H9 (cell line): ENCODE measurements at regions not wholly inside any gene's neighbourhood (a gene's known extent, or its start where the extent isn't known, plus 50 kb on each side); places are given as distances from the start of the nearest gene placed in this dataset.

Experiments used
- DNase-seq: peaks from one replicate; pipeline ENCODE4 v3.0.0-alpha.2; 2017
- H2AFZ ChIP-seq: one replicate; pipeline ENCODE4 v1.6.1; 2013; ENCODE audit warnings: mild to moderate bottlenecking, low read length, control low read depth, moderate library complexity
- H2AK5ac ChIP-seq: 2 replicates; pipeline ENCODE4 v1.6.1; 2013; ENCODE audit warnings: low read length, control low read depth, mixed read lengths; ENCODE audit not compliant: insufficient read length
- H2BK120ac ChIP-seq: one replicate; pipeline ENCODE4 v1.6.1; 2013; ENCODE audit warnings: low read depth, mild to moderate bottlenecking, low read length, control low read depth, inconsistent platforms; ENCODE audit not compliant: poor library complexity, severe bottlenecking
- H2BK12ac ChIP-seq: 2 replicates; pipeline ENCODE4 v1.6.1; 2013; ENCODE audit warnings: low read length, control low read depth, mixed read lengths, low read depth; ENCODE audit not compliant: insufficient read length
- H2BK15ac ChIP-seq: 2 replicates; pipeline ENCODE4 v1.6.1; 2013; ENCODE audit warnings: low read depth, low read length, control low read depth
- H2BK20ac ChIP-seq: one replicate; pipeline ENCODE4 v1.6.1; 2013; ENCODE audit warnings: low read depth, mild to moderate bottlenecking, low read length, control low read depth, inconsistent platforms; ENCODE audit not compliant: poor library complexity, severe bottlenecking
- H2BK5ac ChIP-seq: 2 replicates; pipeline ENCODE4 v1.6.1; 2013; ENCODE audit warnings: low read length, control low read depth, mixed read lengths; ENCODE audit not compliant: insufficient read length
- H3K14ac ChIP-seq: 2 replicates; pipeline ENCODE4 v1.6.1; 2013; ENCODE audit warnings: low read length, control low read depth; ENCODE audit not compliant: insufficient read depth
- H3K18ac ChIP-seq: 2 replicates; pipeline ENCODE4 v1.6.1; 2013; ENCODE audit warnings: low read depth, mild to moderate bottlenecking, mixed read lengths, low read length, control low read depth; ENCODE audit not compliant: insufficient read length
- H3K23ac ChIP-seq: 2 replicates; pipeline ENCODE4 v1.6.1; 2013; ENCODE audit warnings: low read length, control low read depth, mixed read lengths, low read depth; ENCODE audit not compliant: insufficient read length
- H3K23me2 ChIP-seq: 2 replicates; pipeline ENCODE4 v1.6.1; 2013; ENCODE audit warnings: low read depth, mild to moderate bottlenecking, mixed read lengths, low read length, control low read depth; ENCODE audit not compliant: insufficient read length, poor library complexity, severe bottlenecking
- H3K27ac ChIP-seq: 2 replicates; pipeline ENCODE4 v1.5.1; 2013; ENCODE audit warnings: low read length, control low read depth, mixed read lengths, low read depth; ENCODE audit not compliant: insufficient read length
- H3K27me3 ChIP-seq: 2 replicates; pipeline ENCODE4 v1.6.1; 2013; ENCODE audit warnings: low read length, control low read depth, inconsistent platforms; ENCODE audit not compliant: insufficient read depth
- H3K4ac ChIP-seq: 2 replicates; pipeline ENCODE4 v1.6.1; 2013; ENCODE audit warnings: low read depth, mild to moderate bottlenecking, control low read depth, inconsistent platforms, low read length, moderate library complexity
- H3K4me1 ChIP-seq: 2 replicates; pipeline ENCODE4 v1.6.1; 2013; ENCODE audit warnings: low read length, control low read depth, inconsistent platforms; ENCODE audit not compliant: insufficient read depth
- H3K4me2 ChIP-seq: 2 replicates; pipeline ENCODE4 v1.6.1; 2013; ENCODE audit warnings: low read length, control low read depth, mixed read lengths; ENCODE audit not compliant: insufficient read length, insufficient read depth
- H3K56ac ChIP-seq: 2 replicates; pipeline ENCODE4 v1.6.1; 2013; ENCODE audit warnings: low read depth, mild to moderate bottlenecking, mixed read lengths, low read length, control low read depth; ENCODE audit not compliant: insufficient read length
- H3K79me1 ChIP-seq: 2 replicates; pipeline ENCODE4 v1.6.1; 2013; ENCODE audit warnings: low read depth, mild to moderate bottlenecking, moderate library complexity, low read length, control low read depth, inconsistent platforms; ENCODE audit not compliant: insufficient read depth, poor library complexity, severe bottlenecking
- H3K79me2 ChIP-seq: 2 replicates; pipeline ENCODE4 v1.6.1; 2013; ENCODE audit warnings: low read length, control low read depth, inconsistent platforms; ENCODE audit not compliant: insufficient read depth
- H3K9ac ChIP-seq: 2 replicates; pipeline ENCODE4 v1.6.1; 2013; ENCODE audit warnings: low read length, control low read depth, mixed read lengths; ENCODE audit not compliant: insufficient read length; ENCODE audit errors: extremely low read depth
- H3K9me3 ChIP-seq: one replicate; pipeline ENCODE4 v1.6.1; 2013; ENCODE audit warnings: low read depth, low read length, inconsistent platforms; ENCODE audit not compliant: control insufficient read depth
- H3T11ph ChIP-seq: one replicate; pipeline ENCODE4 v1.6.1; 2013; ENCODE audit warnings: mild to moderate bottlenecking, low read length, control low read depth, inconsistent platforms
- H4K20me1 ChIP-seq: one replicate; pipeline ENCODE4 v1.6.1; 2013; ENCODE audit not compliant: control insufficient read depth, insufficient read length, insufficient read depth
- H4K5ac ChIP-seq: 2 replicates; pipeline ENCODE4 v1.6.1; 2013; ENCODE audit warnings: low read depth, mild to moderate bottlenecking, mixed read lengths, low read length, control low read depth; ENCODE audit not compliant: insufficient read length
- H4K8ac ChIP-seq: replicated peaks from 2 replicates; pipeline ENCODE4 v1.6.1; 2013; ENCODE audit warnings: low read length, control low read depth, mixed read lengths, low read depth; ENCODE audit not compliant: insufficient read length
- H4K91ac ChIP-seq: 2 replicates; pipeline ENCODE4 v1.6.1; 2013; ENCODE audit warnings: low read depth, mild to moderate bottlenecking, moderate library complexity, mixed read lengths, low read length, control low read depth; ENCODE audit not compliant: insufficient read length
- H3K27ac Mint-ChIP-seq, 3 experiments: 2 replicates in 2 of 3; 3 replicates in 1 of 3; pipeline ENCODE4 v1.8.0; 2020 to 2021; ENCODE audit warnings: mixed read lengths in 3 of 3, mild to moderate bottlenecking in 1 of 3, moderate library complexity in 1 of 3
- H3K27me3 Mint-ChIP-seq: 2 replicates; pipeline ENCODE4 v1.8.0; 2021; ENCODE audit warnings: low read depth, mild to moderate bottlenecking, moderate library complexity, mixed read lengths
- H3K36me3 Mint-ChIP-seq, 3 experiments: 2 replicates in 2 of 3; 3 replicates in 1 of 3; pipeline ENCODE4 v1.8.0; 2020 to 2021; ENCODE audit warnings: low read depth in 3 of 3, mixed read lengths in 3 of 3; ENCODE audit not compliant: insufficient read depth in 1 of 3
- H3K4me1 Mint-ChIP-seq, 2 experiments: 2 replicates each; pipeline ENCODE4 v1.8.0; 2020; ENCODE audit warnings: mixed read lengths in 2 of 2
- H3K4me3 Mint-ChIP-seq, 2 experiments: 2 replicates in 1 of 2; 3 replicates in 1 of 2; pipeline ENCODE4 v1.8.0; 2020 to 2021; ENCODE audit warnings: mild to moderate bottlenecking in 2 of 2, mixed read lengths in 2 of 2, moderate library complexity in 1 of 2
- H3K9me3 Mint-ChIP-seq, 2 experiments: 2 replicates in 1 of 2; 3 replicates in 1 of 2; pipeline ENCODE4 v1.8.0; 2020; ENCODE audit warnings: mild to moderate bottlenecking in 2 of 2, mixed read lengths in 2 of 2, moderate library complexity in 1 of 2
- WGBS: extraction: QIAGEN DNeasy Blood & Tissue Kit; methylation state at CpG from one replicate; pipeline ENCODE4 v1.1.7; 2013; ENCODE audit warnings: missing lambda C conversion rate, low lambda C conversion rate, mixed read lengths; ENCODE audit not compliant: insufficient read length; ENCODE audit errors: extremely low coverage; 5-methylcytosine and 5-hydroxymethylcytosine counted together
- TF ChIP-seq, protein P1 (sequence below): fragments of 200-600 bp; sonication (generic); conservative IDR thresholded peaks from 3 replicates; pipeline ENCODE4 v1.8.0; 2021; ENCODE audit warnings: antibody characterized with exemption, mild to moderate bottlenecking

DNA sequence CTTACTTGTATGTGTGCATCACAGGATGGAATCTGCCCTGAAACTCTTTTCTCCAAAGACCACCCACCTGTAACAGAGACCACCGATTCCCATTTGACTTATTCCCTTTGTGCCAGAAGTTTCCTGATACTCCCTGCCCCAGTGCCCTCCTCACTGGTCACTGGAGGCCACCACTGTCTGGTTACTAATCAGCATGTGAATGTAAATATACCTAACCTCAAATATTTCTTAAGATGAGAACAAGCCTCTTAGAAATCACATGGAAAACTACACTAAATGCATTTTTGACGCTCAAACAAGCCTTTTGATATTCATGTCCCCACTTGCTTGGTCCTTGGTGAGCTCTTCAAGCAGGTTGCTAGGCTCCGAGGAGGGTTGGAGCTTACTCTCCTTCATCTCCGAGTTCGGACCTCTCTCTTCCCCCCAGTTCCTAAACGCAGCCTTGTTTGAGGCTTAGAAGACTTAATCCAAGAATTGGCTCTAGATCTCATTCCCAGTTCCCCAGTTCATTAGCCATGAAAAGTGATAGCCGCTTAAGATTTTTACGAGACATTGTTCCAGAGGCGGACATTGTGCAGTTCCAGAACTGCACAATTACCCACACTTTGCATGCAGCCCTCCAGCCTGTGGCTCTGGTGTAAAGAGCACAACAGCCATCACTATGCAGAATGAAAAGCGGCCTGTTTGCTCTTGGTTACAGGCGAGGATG lies 579.2 kb upstream of the PSMD7 start:
- no peak overlapping the region for H3K27ac ChIP-seq
- no peaks in the 10 kb centered on the region for H3K23me2 ChIP-seq
- no peak overlapping the region for H2AK5ac ChIP-seq
- H3K79me2 ChIP-seq = no peaks in the 10 kb centered on the region
- Mint-ChIP-seq H3K4me3 (no peak overlapping the region), H3K36me3 (no peaks in the 10 kb centered on the region; a peak in 1 of 7 replicates), H3K9me3 (no peaks in the 10 kb centered on the region), H3K4me1 (peaks cover 19 to 38% of the 10 kb centered on the region in 2 experiments), H3K27ac (no peak overlapping the region), H3K27me3 (peaks cover 1% of the 10 kb centered on the region)
- H3K9ac ChIP-seq = no peak overlapping the region
- WGBS = no CpG with 5 or more reads among the region's 11 CpGs
- no peak for DNase-seq
- H3K23ac ChIP-seq = no peak overlapping the region
- H4K91ac ChIP-seq = no peak overlapping the region
- no peaks in the 10 kb centered on the region for H3K79me1 ChIP-seq
- no peak overlapping the region for H4K8ac ChIP-seq
- no peaks in the 10 kb centered on the region for H3K9me3 ChIP-seq
- H3K4me1 ChIP-seq = 0 out of 2 replicates have a peak, but pooled peaks cover 2% of the 10 kb centered on the region
- no peak overlapping the region for H2BK5ac ChIP-seq
- TF ChIP-seq, protein P1, sequence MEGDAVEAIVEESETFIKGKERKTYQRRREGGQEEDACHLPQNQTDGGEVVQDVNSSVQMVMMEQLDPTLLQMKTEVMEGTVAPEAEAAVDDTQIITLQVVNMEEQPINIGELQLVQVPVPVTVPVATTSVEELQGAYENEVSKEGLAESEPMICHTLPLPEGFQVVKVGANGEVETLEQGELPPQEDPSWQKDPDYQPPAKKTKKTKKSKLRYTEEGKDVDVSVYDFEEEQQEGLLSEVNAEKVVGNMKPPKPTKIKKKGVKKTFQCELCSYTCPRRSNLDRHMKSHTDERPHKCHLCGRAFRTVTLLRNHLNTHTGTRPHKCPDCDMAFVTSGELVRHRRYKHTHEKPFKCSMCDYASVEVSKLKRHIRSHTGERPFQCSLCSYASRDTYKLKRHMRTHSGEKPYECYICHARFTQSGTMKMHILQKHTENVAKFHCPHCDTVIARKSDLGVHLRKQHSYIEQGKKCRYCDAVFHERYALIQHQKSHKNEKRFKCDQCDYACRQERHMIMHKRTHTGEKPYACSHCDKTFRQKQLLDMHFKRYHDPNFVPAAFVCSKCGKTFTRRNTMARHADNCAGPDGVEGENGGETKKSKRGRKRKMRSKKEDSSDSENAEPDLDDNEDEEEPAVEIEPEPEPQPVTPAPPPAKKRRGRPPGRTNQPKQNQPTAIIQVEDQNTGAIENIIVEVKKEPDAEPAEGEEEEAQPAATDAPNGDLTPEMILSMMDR = no peak
- no peak overlapping the region for H2BK15ac ChIP-seq
- no peak overlapping the region for H4K5ac ChIP-seq
- H3T11ph ChIP-seq = no peak overlapping the region
- no peak overlapping the region for H3K4me2 ChIP-seq
- H4K20me1 ChIP-seq = no peaks in the 10 kb centered on the region
- no peak overlapping the region for H3K4ac ChIP-seq
- H3K27me3 ChIP-seq = no peaks in the 10 kb centered on the region
- H2AFZ ChIP-seq = no peak overlapping the region
- no peak overlapping the region for H3K18ac ChIP-seq
- no peak overlapping the region for H2BK20ac ChIP-seq
- H2BK12ac ChIP-seq = no peak overlapping the region
- no peak overlapping the region for H2BK120ac ChIP-seq
- no peak overlapping the region for H3K56ac ChIP-seq
- H3K14ac ChIP-seq = no peak overlapping the region
